Neural progenitor cell (in vitro differentiated cells): ENCODE measurements at regions not wholly inside any gene's neighbourhood (a gene's known extent, or its start where the extent isn't known, plus 50 kb on each side); places are given as distances from the start of the nearest gene placed in this dataset.

ENCODE experiments used
- CTCF ChIP-seq: fragments of 200-600 bp; sonication (generic); IDR thresholded peaks from 2 replicates; pipeline ENCODE4 v1.5.1; 2017; ENCODE audit warnings: antibody characterized with exemption, mild to moderate bottlenecking
- EZH2 ChIP-seq: fragments of 200-600 bp; sonication (generic); IDR thresholded peaks from 2 replicates; pipeline ENCODE4 v1.6.1; 2017; ENCODE audit warnings: antibody characterized with exemption, mild to moderate bottlenecking, moderate library complexity

- no peak for TF ChIP-seq CTCF
- no peak for TF ChIP-seq EZH2
Measured at GRCh38 chr4:137660211-137660610, 127.9 kb upstream of the PCDH18 start.
